HG03139 (cell line): ENCODE measurements at regions not wholly inside any gene's neighbourhood (a gene's known extent, or its start where the extent isn't known, plus 50 kb on each side); places are given as distances from the start of the nearest gene placed in this dataset.

Source experiments
- ATAC-seq: cut with Tn5 transposase; IDR thresholded peaks from one replicate; pipeline ENCODE4 v1.9.1; 2021; ENCODE audit not compliant: unreplicated experiment

- no peak for ATAC-seq
Measured at GRCh38 chr9:31393240-31393639, 991.2 kb upstream of the ACO1 start.

- ATAC-seq = no peak
Measured at GRCh38 chr9:31394015-31394473, 990.4 kb upstream of the ACO1 start.

GRCh38 chr9:31412081-31412480 is 972.4 kb upstream of the ACO1 start:
- ATAC-seq = no peak

GRCh38 chr9:31415164-31415563 is 969.3 kb upstream of the ACO1 start:
- ATAC-seq = no peak

GRCh38 chr9:31418419-31418818 is 966.0 kb upstream of the ACO1 start:
- ATAC-seq = no peak

GRCh38 chr9:31443630-31444457 is 940.6 kb upstream of the ACO1 start:
- ATAC-seq = peak; percentile 51

GRCh38 chr9:31445357-31445756 is 939.1 kb upstream of the ACO1 start:
- no peak for ATAC-seq

- peak; percentile 82 for ATAC-seq
Measured at GRCh38 chr9:31445960-31446359, 938.5 kb upstream of the ACO1 start.

GRCh38 chr9:31467075-31467474 is 917.4 kb upstream of the ACO1 start:
- no peak for ATAC-seq

GRCh38 chr9:31470051-31470450 is 914.4 kb upstream of the ACO1 start:
- ATAC-seq = no peak

GRCh38 chr9:31471010-31471409 is 913.4 kb upstream of the ACO1 start:
- ATAC-seq = no peak

- ATAC-seq = no peak
Measured at GRCh38 chr9:31486630-31487029, 897.8 kb upstream of the ACO1 start.

GRCh38 chr9:31490551-31491106 is 893.8 kb upstream of the ACO1 start:
- ATAC-seq = no peak

- no peak for ATAC-seq
Measured at GRCh38 chr9:31492229-31492628, 892.2 kb upstream of the ACO1 start.

GRCh38 chr9:31500422-31500821 is 884.0 kb upstream of the ACO1 start:
- ATAC-seq = no peak

- ATAC-seq = no peak
Measured at GRCh38 chr9:31519011-31519410, 865.4 kb upstream of the ACO1 start.

GRCh38 chr9:31519424-31519823 is 865.0 kb upstream of the ACO1 start:
- ATAC-seq = no peak

- no peak for ATAC-seq
Measured at GRCh38 chr9:31519826-31520225, 864.6 kb upstream of the ACO1 start.

- ATAC-seq = no peak
Measured at GRCh38 chr9:31520301-31521085, 864.0 kb upstream of the ACO1 start.

GRCh38 chr9:31535651-31536050 is 848.8 kb upstream of the ACO1 start:
- ATAC-seq = no peak

GRCh38 chr9:31536471-31536870 is 848.0 kb upstream of the ACO1 start:
- no peak for ATAC-seq
